Mesendoderm (in vitro differentiated cells): ENCODE measurements at regions not wholly inside any gene's neighbourhood (a gene's known extent, or its start where the extent isn't known, plus 50 kb on each side); places are given as distances from the start of the nearest gene placed in this dataset.

Source experiments
- DNase-seq: peaks from one replicate; pipeline ENCODE4 v3.0.0; 2013
- H2AK5ac ChIP-seq: 2 replicates; pipeline ENCODE4 v1.6.1; 2013; ENCODE audit warnings: low read length, inconsistent platforms
- H2BK120ac ChIP-seq: 2 replicates; pipeline ENCODE4 v1.6.1; 2013; ENCODE audit warnings: low read depth, mild to moderate bottlenecking, low read length, moderate library complexity, mixed read lengths
- H2BK15ac ChIP-seq: replicated peaks from 2 replicates; pipeline ENCODE4 v1.6.1; 2013; ENCODE audit warnings: low read depth, mild to moderate bottlenecking, moderate library complexity
- H2BK5ac ChIP-seq: 2 replicates; pipeline ENCODE4 v1.6.1; 2013; ENCODE audit warnings: low read length, inconsistent platforms
- H3K18ac ChIP-seq: 2 replicates; pipeline ENCODE4 v1.6.1; 2013; ENCODE audit warnings: mild to moderate bottlenecking, low read length, mixed read lengths
- H3K23ac ChIP-seq: one replicate; pipeline ENCODE4 v1.6.1; 2013; ENCODE audit warnings: low read length
- H3K27ac ChIP-seq: 2 replicates; pipeline ENCODE4 v1.5.1; 2013; ENCODE audit warnings: low read depth, mild to moderate bottlenecking, inconsistent platforms, low read length, moderate library complexity
- H3K27me3 ChIP-seq: 2 replicates; pipeline ENCODE4 v1.6.1; 2013; ENCODE audit warnings: low read length, control low read depth, mild to moderate bottlenecking, inconsistent platforms; ENCODE audit not compliant: insufficient read depth, poor library complexity
- H3K36me3 ChIP-seq: 2 replicates; pipeline ENCODE4 v1.6.1; 2013; ENCODE audit warnings: low read length, inconsistent platforms; ENCODE audit not compliant: control insufficient read depth, insufficient read depth
- H3K4ac ChIP-seq: one replicate; pipeline ENCODE4 v1.6.1; 2013; ENCODE audit warnings: low read depth, mild to moderate bottlenecking, low read length, moderate library complexity
- H3K4me1 ChIP-seq: 2 replicates; pipeline ENCODE4 v1.6.1; 2013; ENCODE audit warnings: low read depth, low read length, inconsistent platforms; ENCODE audit not compliant: control insufficient read depth
- H3K4me2 ChIP-seq: 2 replicates; pipeline ENCODE4 v1.6.1; 2013; ENCODE audit warnings: low read length
- H3K4me3 ChIP-seq: 2 replicates; pipeline ENCODE4 v1.5.1; 2013; ENCODE audit warnings: mild to moderate bottlenecking, low read length
- H3K56ac ChIP-seq: one replicate; pipeline ENCODE4 v1.6.1; 2013; ENCODE audit warnings: low read length
- H3K79me1 ChIP-seq: 2 replicates; pipeline ENCODE4 v1.6.1; 2013; ENCODE audit warnings: low read length, inconsistent platforms
- H3K79me2 ChIP-seq: 2 replicates; pipeline ENCODE4 v1.6.1; 2013; ENCODE audit warnings: mild to moderate bottlenecking, low read length; ENCODE audit not compliant: control insufficient read depth, insufficient read depth
- H3K9ac ChIP-seq: 2 replicates; pipeline ENCODE4 v1.6.1; 2013; ENCODE audit warnings: low read length, inconsistent platforms
- H4K5ac ChIP-seq: one replicate; pipeline ENCODE4 v1.6.1; 2013; ENCODE audit warnings: low read length
- H4K8ac ChIP-seq: one replicate; pipeline ENCODE4 v1.6.1; 2013; ENCODE audit warnings: low read depth, mild to moderate bottlenecking, control low read depth, low read length, moderate library complexity
- WGBS: extraction: QIAGEN DNeasy Blood & Tissue Kit; methylation state at CpG from one replicate; pipeline ENCODE4 v1.1.7; 2013; ENCODE audit warnings: low lambda C conversion rate, missing lambda C conversion rate; ENCODE audit not compliant: insufficient coverage; ENCODE audit errors: extremely low coverage; 5-methylcytosine and 5-hydroxymethylcytosine counted together

- Histone ChIP-seq H2BK120ac (no peak overlapping the region), H3K18ac (no peak overlapping the region), H3K27me3 (no peaks in the 10 kb centered on the region), H3K27ac (no peak overlapping the region), H3K9ac (no peak overlapping the region), H3K4me1 (no peaks in the 10 kb centered on the region), H2AK5ac (no peak overlapping the region), H3K79me1 (no peaks in the 10 kb centered on the region), H3K56ac (no peak overlapping the region), H3K79me2 (no peaks in the 10 kb centered on the region), H3K4me3 (no peak overlapping the region), H3K4ac (no peak overlapping the region), H2BK5ac (no peak overlapping the region), H3K36me3 (no peaks in the 10 kb centered on the region), H3K4me2 (no peak overlapping the region), H3K23ac (no peak overlapping the region), H4K5ac (no peak overlapping the region), H2BK15ac (no peak overlapping the region), H4K8ac (no peak overlapping the region)
- no CpG with 5 or more reads among the region's 2 CpGs for WGBS
- no peak for DNase-seq
These were observed 50.2 kb upstream of the ATXN1 start for GRCh38 chr6:16811277-16811979.
